Upper lobe of left lung (tissue), 4 donors: ENCODE measurements at regions not wholly inside any gene's neighbourhood (a gene's known extent, or its start where the extent isn't known, plus 50 kb on each side); places are given as distances from the start of the nearest gene placed in this dataset.

Experiments
- CTCF ChIP-seq, 6 experiments: fragments of 450-650 bp in 4 of 6; fragments of 200-600 bp in 2 of 6; sonication (generic) in 2 of 6; IDR thresholded peaks; one replicate each; pipeline ENCODE4 v1.5.1; 2016 to 2019; ENCODE audit warnings: antibody characterized with exemption in 6 of 6
- EP300 ChIP-seq, 4 donors: sonication (generic); formaldehyde crosslinking; IDR thresholded peaks; one replicate each; pipeline ENCODE4 v1.5.1; 2017; ENCODE audit warnings: antibody characterized with exemption in 4 of 4, control low read depth in 2 of 4
- POLR2A ChIP-seq, 4 donors: fragments of 450-650 bp; IDR thresholded peaks; one replicate each; pipeline ENCODE4 v1.5.1; 2016 to 2017; ENCODE audit warnings: antibody characterized with exemption in 4 of 4, mild to moderate bottlenecking in 2 of 4
- POLR2AphosphoS5 ChIP-seq, 2 donors: sonication (generic); formaldehyde crosslinking; IDR thresholded peaks; one replicate each; pipeline ENCODE4 v1.5.1; 2017; ENCODE audit warnings: antibody characterized with exemption in 2 of 2

DNA sequence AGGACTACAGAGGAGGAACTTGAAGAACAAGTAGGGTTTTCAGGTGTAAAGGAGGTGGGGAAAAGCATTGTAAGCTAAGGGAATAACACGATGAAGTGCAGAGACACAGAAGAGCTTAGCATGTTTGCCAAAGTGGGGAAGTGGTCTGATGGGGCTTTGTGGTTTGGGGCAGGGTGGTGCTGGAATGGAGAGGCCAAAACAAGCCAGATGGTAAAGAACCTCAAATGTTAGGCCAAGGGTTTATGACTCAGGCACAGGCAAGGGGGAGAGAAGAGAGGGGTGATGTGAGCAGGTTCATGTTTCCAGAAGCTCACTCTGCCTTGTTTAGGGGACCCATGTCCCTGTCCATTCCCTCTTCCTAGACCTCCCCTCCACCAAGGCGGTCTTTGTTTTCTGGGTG lies 104.5 kb upstream of the YWHAQ start:
- TF ChIP-seq POLR2A (IDR thresholded peaks at IDR 0.05) (no peak), CTCF (IDR thresholded peaks at IDR 0.05) (no peak), POLR2AphosphoS5 (IDR thresholded peaks at IDR 0.05) (no peak), EP300 (IDR thresholded peaks at IDR 0.05) (no peak)
